Astrocyte (in vitro differentiated cells and primary cell): ENCODE measurements at regions not wholly inside any gene's neighbourhood (a gene's known extent, or its start where the extent isn't known, plus 50 kb on each side); places are given as distances from the start of the nearest gene placed in this dataset.

Experiments used
- DNase-seq: peaks from one replicate; pipeline ENCODE4 v3.0.0-alpha.2; 2010; ENCODE audit warnings: low read depth
- FAIRE-seq: peaks from 2 replicates; lab custom pipeline; 2011; peaks lifted over from hg19 to GRCh38; lab: Jason Lieb, UNC
- H2AFZ ChIP-seq: 2 replicates; pipeline ENCODE4 v1.6.0; 2012; ENCODE audit warnings: low read depth, low read length, inconsistent platforms
- H3K27ac ChIP-seq: 2 replicates; pipeline ENCODE4 v1.5.1; 2011; ENCODE audit warnings: low read depth, low read length, inconsistent platforms
- H3K27me3 ChIP-seq: 2 replicates; pipeline ENCODE4 v1.6.0; 2011; ENCODE audit warnings: low read length, inconsistent platforms; ENCODE audit not compliant: insufficient read depth
- H3K36me3 ChIP-seq: 2 replicates; pipeline ENCODE4 v1.5.1; 2011; ENCODE audit warnings: low read length, inconsistent platforms; ENCODE audit not compliant: insufficient read depth
- H3K4me1 ChIP-seq: 2 replicates; pipeline ENCODE4 v1.5.1; 2011; ENCODE audit warnings: low read length, inconsistent platforms; ENCODE audit not compliant: insufficient read depth
- H3K4me2 ChIP-seq: 2 replicates; pipeline ENCODE4 v1.6.0; 2012; ENCODE audit warnings: low read length, inconsistent platforms
- H3K4me3 ChIP-seq: 2 replicates; pipeline ENCODE4 v1.5.1; 2011; ENCODE audit warnings: low read depth, mild to moderate bottlenecking, low read length, inconsistent platforms; ENCODE audit not compliant: insufficient read depth
- H3K79me2 ChIP-seq: 2 replicates; pipeline ENCODE4 v1.6.0; 2012; ENCODE audit warnings: mild to moderate bottlenecking, low read length, inconsistent platforms; ENCODE audit not compliant: insufficient read depth
- H3K9ac ChIP-seq: 2 replicates; pipeline ENCODE4 v1.6.0; 2012; ENCODE audit warnings: mild to moderate bottlenecking, low read length, inconsistent platforms
- H3K9me3 ChIP-seq: 2 replicates; pipeline ENCODE4 v1.5.1; 2012; ENCODE audit warnings: low read depth, mild to moderate bottlenecking, low read length, inconsistent platforms; ENCODE audit not compliant: insufficient read depth
- H4K20me1 ChIP-seq: 2 replicates; pipeline ENCODE4 v1.6.0; 2012; ENCODE audit warnings: low read length, inconsistent platforms; ENCODE audit not compliant: insufficient read depth
- H3K27ac Mint-ChIP-seq: one replicate; pipeline ENCODE4 v1.8.0; 2021; ENCODE audit warnings: mild to moderate bottlenecking, mixed read lengths; ENCODE audit not compliant: unreplicated experiment
- H3K27me3 Mint-ChIP-seq: one replicate; pipeline ENCODE4 v1.8.0; 2021; ENCODE audit warnings: low read depth, mixed read lengths; ENCODE audit not compliant: unreplicated experiment
- H3K36me3 Mint-ChIP-seq: one replicate; pipeline ENCODE4 v1.8.0; 2021; ENCODE audit warnings: low read depth, mixed read lengths; ENCODE audit not compliant: unreplicated experiment
- H3K4me1 Mint-ChIP-seq: one replicate; pipeline ENCODE4 v1.8.0; 2021; ENCODE audit warnings: low read depth, mixed read lengths; ENCODE audit not compliant: unreplicated experiment
- H3K4me3 Mint-ChIP-seq: one replicate; pipeline ENCODE4 v1.8.0; 2021; ENCODE audit warnings: mild to moderate bottlenecking, moderate library complexity, mixed read lengths; ENCODE audit not compliant: unreplicated experiment
- H3K9me3 Mint-ChIP-seq: one replicate; pipeline ENCODE4 v1.8.0; 2021; ENCODE audit warnings: mild to moderate bottlenecking, mixed read lengths; ENCODE audit not compliant: unreplicated experiment
- EZH2 ChIP-seq: IDR thresholded peaks from 2 replicates; pipeline ENCODE4 v1.6.1; 2012; ENCODE audit warnings: mild to moderate bottlenecking, low read length, inconsistent platforms; ENCODE audit not compliant: insufficient read depth
- TF ChIP-seq, protein P1 (sequence below): IDR thresholded peaks from 2 replicates; pipeline ENCODE4 v1.5.1; 2011; ENCODE audit warnings: low read depth, mild to moderate bottlenecking, inconsistent platforms, low read length, moderate library complexity; ENCODE audit not compliant: insufficient read depth

DNA sequence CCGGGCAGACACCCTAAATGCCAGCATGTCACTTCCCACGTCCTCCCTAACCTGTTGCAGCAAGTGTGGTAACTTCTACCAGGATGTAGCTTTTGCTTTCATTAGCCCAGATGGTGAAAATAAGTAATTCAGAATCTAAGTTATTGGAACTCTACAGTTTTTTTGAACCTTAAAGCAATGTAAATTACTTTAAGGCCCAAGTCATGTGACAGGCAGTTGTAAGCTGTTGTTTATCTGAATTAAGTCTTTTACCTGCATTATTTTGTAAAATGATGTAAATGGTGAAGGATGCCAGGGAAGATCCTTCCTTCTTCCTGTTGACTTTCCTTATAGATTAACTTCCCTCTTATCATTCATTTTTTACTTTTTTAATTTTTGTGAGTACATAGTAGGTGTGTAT, 670.2 kb downstream of the SEMA5A start:
- no peak for DNase-seq
- Histone ChIP-seq H4K20me1 (no peaks in the 10 kb centered on the region), H3K9me3 (no peaks in the 10 kb centered on the region), H3K36me3 (no peaks in the 10 kb centered on the region), H3K27me3 (no peaks in the 10 kb centered on the region), H3K4me3 (no peak overlapping the region), H3K4me2 (no peak overlapping the region), H3K9ac (no peak overlapping the region), H3K4me1 (no peaks in the 10 kb centered on the region), H3K27ac (no peak overlapping the region), H2AFZ (no peak overlapping the region), H3K79me2 (no peaks in the 10 kb centered on the region)
- Mint-ChIP-seq H3K27ac (no peak overlapping the region), H3K27me3 (no peaks in the 10 kb centered on the region), H3K4me1 (peaks cover 6% of the 10 kb centered on the region), H3K36me3 (no peaks in the 10 kb centered on the region), H3K9me3 (no peaks in the 10 kb centered on the region), H3K4me3 (no peak overlapping the region)
- no peak for TF ChIP-seq EZH2
- TF ChIP-seq, protein P1, sequence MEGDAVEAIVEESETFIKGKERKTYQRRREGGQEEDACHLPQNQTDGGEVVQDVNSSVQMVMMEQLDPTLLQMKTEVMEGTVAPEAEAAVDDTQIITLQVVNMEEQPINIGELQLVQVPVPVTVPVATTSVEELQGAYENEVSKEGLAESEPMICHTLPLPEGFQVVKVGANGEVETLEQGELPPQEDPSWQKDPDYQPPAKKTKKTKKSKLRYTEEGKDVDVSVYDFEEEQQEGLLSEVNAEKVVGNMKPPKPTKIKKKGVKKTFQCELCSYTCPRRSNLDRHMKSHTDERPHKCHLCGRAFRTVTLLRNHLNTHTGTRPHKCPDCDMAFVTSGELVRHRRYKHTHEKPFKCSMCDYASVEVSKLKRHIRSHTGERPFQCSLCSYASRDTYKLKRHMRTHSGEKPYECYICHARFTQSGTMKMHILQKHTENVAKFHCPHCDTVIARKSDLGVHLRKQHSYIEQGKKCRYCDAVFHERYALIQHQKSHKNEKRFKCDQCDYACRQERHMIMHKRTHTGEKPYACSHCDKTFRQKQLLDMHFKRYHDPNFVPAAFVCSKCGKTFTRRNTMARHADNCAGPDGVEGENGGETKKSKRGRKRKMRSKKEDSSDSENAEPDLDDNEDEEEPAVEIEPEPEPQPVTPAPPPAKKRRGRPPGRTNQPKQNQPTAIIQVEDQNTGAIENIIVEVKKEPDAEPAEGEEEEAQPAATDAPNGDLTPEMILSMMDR, result no peak
- no peak for FAIRE-seq

DNA sequence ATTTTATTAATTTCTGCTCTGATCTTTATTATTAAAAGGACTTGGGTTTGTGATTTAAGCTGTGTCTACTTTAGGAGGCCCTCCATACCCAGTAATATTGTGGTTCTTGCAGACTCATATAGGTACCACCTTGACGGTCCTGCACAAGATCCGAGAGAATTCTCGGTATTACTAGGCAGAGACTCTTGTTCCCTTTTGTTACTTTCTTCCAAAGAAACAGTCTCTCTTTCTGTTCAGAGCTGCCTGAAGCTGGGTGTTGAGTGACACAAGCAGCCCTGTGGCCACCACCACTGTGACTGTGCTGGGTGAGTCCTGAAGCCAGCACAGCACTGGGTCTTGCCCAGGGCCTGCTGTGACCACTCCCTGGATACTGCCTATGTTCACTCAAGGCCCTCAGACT, 666.6 kb downstream of the SEMA5A start:
- no peaks in the 10 kb centered on the region for H3K79me2 ChIP-seq
- Mint-ChIP-seq H3K4me1 (no peaks in the 10 kb centered on the region), H3K9me3 (no peaks in the 10 kb centered on the region), H3K4me3 (no peak overlapping the region), H3K27me3 (no peaks in the 10 kb centered on the region), H3K27ac (no peak overlapping the region), H3K36me3 (no peaks in the 10 kb centered on the region)
- H3K27ac ChIP-seq, result no peak overlapping the region
- no peak overlapping the region for H2AFZ ChIP-seq
- H3K4me1 ChIP-seq, result no peaks in the 10 kb centered on the region
- no peak overlapping the region for H3K4me2 ChIP-seq
- TF ChIP-seq, protein P1, result no peak
- no peak for TF ChIP-seq EZH2
- no peaks in the 10 kb centered on the region for H4K20me1 ChIP-seq
- no peaks in the 10 kb centered on the region for H3K27me3 ChIP-seq
- no peak for FAIRE-seq
- H3K4me3 ChIP-seq, result no peak overlapping the region
- H3K36me3 ChIP-seq, result no peaks in the 10 kb centered on the region
- H3K9ac ChIP-seq, result no peak overlapping the region
- no peaks in the 10 kb centered on the region for H3K9me3 ChIP-seq
- DNase-seq, result no peak

DNA sequence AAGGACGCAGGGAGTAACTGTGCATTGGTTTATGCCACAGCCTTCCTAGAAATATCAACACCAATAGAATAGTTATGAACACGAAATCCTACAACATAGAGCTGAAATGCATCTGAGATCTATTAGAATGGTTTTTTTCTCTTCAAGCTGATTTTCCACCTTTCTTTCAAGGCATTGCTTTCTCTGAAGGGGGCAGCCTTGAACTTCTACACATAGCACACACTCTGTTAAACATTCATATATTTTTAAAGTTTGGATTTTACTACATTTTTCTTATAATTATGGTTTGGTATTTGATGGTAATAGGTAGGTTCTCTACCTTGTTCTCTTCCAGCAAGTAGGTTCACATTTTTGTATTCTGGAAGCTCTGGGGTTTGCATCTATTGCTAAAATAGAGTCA, 661.8 kb downstream of the SEMA5A start:
- no peak overlapping the region for H3K27ac Mint-ChIP-seq
- H3K9me3 Mint-ChIP-seq, result no peaks in the 10 kb centered on the region
- no peak overlapping the region for H3K4me3 ChIP-seq
- no peak overlapping the region for H3K4me3 Mint-ChIP-seq
- no peaks in the 10 kb centered on the region for H3K36me3 ChIP-seq
- no peak for FAIRE-seq
- no peaks in the 10 kb centered on the region for H3K36me3 Mint-ChIP-seq
- H3K4me2 ChIP-seq, result no peak overlapping the region
- H3K27me3 Mint-ChIP-seq, result no peaks in the 10 kb centered on the region
- H3K27me3 ChIP-seq, result no peaks in the 10 kb centered on the region
- H3K4me1 Mint-ChIP-seq, result no peaks in the 10 kb centered on the region
- no peak overlapping the region for H3K27ac ChIP-seq
- no peak overlapping the region for H2AFZ ChIP-seq
- no peaks in the 10 kb centered on the region for H3K79me2 ChIP-seq
- no peaks in the 10 kb centered on the region for H4K20me1 ChIP-seq
- H3K9ac ChIP-seq, result no peak overlapping the region
- DNase-seq, result no peak
- H3K4me1 ChIP-seq, result no peaks in the 10 kb centered on the region
- TF ChIP-seq, protein P1, result no peak
- TF ChIP-seq EZH2, result no peak
- H3K9me3 ChIP-seq, result no peaks in the 10 kb centered on the region
